ENCODE measurements at regions not wholly inside any gene's neighbourhood (a gene's known extent, or its start where the extent isn't known, plus 50 kb on each side); places are given as distances from the start of the nearest gene placed in this dataset.

GRCh38 chr9:135019224-135019623 is 68.2 kb upstream of the OLFM1 start:
- BruUV-seq (replicated peaks) = no TSS peak
- Histone ChIP-seq H4K20me1 (ENCODE audit: low read length) (no peaks in the 10 kb centered on the region), H3K36me3 (ENCODE audit: low read depth, low read length) (no peaks in the 10 kb centered on the region), H3K4me3 (ENCODE audit: low read length) (no peak overlapping the region), H3K4me1 (ENCODE audit: insufficient read depth, low read length) (no peaks in the 10 kb centered on the region; the same call in 1 of the 2 replicates), H2AFZ (ENCODE audit: low read length) (no peak overlapping the region), H3F3A (ENCODE audit: low read length, unreplicated experiment) (no peaks in the 10 kb centered on the region), H3K27ac (ENCODE audit: low read length) (no peak overlapping the region), H3K79me2 (ENCODE audit: low read length) (no peaks in the 10 kb centered on the region), H3K27me3 (ENCODE audit: low read length) (peaks cover 12% of the 10 kb centered on the region; the same call in 1 of the 2 replicates), H3K9me3 (ENCODE audit: low read length) (no peaks in the 10 kb centered on the region), H3K9me2 (replicated peaks; ENCODE audit: low read length) (no peaks in the 10 kb centered on the region), H3K9ac (ENCODE audit: low read length) (no peak overlapping the region), H3K4me2 (ENCODE audit: low read length) (no peak overlapping the region)
- CTCF ChIA-PET = no interaction called here
- TF ChIP-seq EZH2 (IDR thresholded peaks at IDR 0.05; ENCODE audit: low read length, unreplicated experiment) (no peak), EZH2phosphoT487 (IDR thresholded peaks at IDR 0.05; ENCODE audit: borderline replicate concordance, low read length) (no peak)
- TF ChIP-seq, protein P1, sequence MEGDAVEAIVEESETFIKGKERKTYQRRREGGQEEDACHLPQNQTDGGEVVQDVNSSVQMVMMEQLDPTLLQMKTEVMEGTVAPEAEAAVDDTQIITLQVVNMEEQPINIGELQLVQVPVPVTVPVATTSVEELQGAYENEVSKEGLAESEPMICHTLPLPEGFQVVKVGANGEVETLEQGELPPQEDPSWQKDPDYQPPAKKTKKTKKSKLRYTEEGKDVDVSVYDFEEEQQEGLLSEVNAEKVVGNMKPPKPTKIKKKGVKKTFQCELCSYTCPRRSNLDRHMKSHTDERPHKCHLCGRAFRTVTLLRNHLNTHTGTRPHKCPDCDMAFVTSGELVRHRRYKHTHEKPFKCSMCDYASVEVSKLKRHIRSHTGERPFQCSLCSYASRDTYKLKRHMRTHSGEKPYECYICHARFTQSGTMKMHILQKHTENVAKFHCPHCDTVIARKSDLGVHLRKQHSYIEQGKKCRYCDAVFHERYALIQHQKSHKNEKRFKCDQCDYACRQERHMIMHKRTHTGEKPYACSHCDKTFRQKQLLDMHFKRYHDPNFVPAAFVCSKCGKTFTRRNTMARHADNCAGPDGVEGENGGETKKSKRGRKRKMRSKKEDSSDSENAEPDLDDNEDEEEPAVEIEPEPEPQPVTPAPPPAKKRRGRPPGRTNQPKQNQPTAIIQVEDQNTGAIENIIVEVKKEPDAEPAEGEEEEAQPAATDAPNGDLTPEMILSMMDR (conservative IDR thresholded peaks at IDR 0.05; ENCODE audit: low read depth, low read length) = no peak
- intact Hi-C loops (cut with micrococcal nuclease) = no loop called here
- POLR2A ChIA-PET (ENCODE audit: unreplicated experiment) = no interaction called here
- ATAC-seq (no peak), DNase-seq (no peak)

DNA sequence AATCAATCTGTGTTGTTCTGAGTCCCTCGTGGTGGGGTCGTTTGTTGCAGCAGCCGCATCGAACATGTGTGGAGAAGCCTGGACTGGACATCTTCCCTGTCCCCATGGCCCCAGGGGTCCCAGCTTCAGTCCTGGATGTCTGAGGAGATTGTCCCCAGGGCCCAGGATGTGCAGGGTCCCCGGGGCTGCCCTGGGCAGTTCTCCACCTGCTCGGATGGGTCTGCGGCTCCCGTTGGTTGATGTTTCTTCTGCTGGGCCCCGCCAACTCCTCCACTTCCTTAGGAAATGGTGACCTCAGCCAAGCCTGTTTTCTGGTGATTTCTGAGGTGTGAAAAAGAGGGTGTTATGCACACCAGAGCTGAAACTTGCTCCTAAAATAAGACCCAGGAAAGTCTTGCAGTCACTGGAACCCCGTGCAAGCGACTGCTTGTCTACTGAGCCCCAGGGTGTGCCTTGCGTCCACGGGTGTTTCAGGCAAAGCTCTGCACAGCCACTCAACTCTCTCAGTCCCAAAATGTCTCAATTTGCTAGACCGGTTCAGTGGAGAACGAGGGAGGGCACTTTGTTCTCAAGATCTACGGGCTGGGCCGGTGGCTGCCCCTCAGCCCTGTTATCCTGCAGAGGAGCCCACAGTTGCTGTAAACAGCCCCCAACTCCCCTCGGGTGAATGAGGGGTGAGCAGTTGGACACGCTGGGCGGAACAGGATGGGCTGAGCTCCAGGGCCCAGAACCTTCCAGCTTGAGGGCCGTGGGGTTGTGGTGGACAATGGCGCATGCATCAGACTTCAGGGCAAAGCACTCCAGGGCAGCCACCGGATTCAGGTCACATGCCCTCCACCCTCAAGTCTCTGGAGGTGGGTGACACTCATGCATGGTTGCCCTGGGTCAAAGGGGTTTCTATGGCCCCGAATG is 66.7 kb upstream of the OLFM1 start:
- Histone ChIP-seq H3F3A (ENCODE audit: low read length, unreplicated experiment) (no peaks in the 10 kb centered on the region), H3K27me3 (ENCODE audit: low read length) (no peaks in the 10 kb centered on the region; the same call in 1 of the 2 replicates), H3K27ac (ENCODE audit: low read length) (no peak overlapping the region), H3K4me2 (ENCODE audit: low read length) (no peak overlapping the region), H4K20me1 (ENCODE audit: low read length) (no peaks in the 10 kb centered on the region), H2AFZ (ENCODE audit: low read length) (no peak overlapping the region), H3K9ac (ENCODE audit: low read length) (no peak overlapping the region), H3K79me2 (ENCODE audit: low read length) (no peaks in the 10 kb centered on the region), H3K36me3 (ENCODE audit: low read depth, low read length) (no peaks in the 10 kb centered on the region), H3K4me1 (ENCODE audit: insufficient read depth, low read length) (no peaks in the 10 kb centered on the region; the same call in 1 of the 2 replicates), H3K9me2 (replicated peaks; ENCODE audit: low read length) (no peaks in the 10 kb centered on the region), H3K4me3 (ENCODE audit: low read length) (no peak overlapping the region), H3K9me3 (ENCODE audit: low read length) (no peaks in the 10 kb centered on the region)
- intact Hi-C loops (cut with micrococcal nuclease) = no loop called here
- DNase-seq (no peak), ATAC-seq (no peak)
- ChIA-PET POLR2A (ENCODE audit: unreplicated experiment) (no interaction called here), CTCF (no interaction called here)
- BruUV-seq (replicated peaks) = no TSS peak
- TF ChIP-seq EZH2phosphoT487 (IDR thresholded peaks at IDR 0.05; ENCODE audit: borderline replicate concordance, low read length) = no peak
- TF ChIP-seq EZH2 (IDR thresholded peaks at IDR 0.05; ENCODE audit: low read length, unreplicated experiment) = no peak
- TF ChIP-seq, protein P1 (conservative IDR thresholded peaks at IDR 0.05; ENCODE audit: low read depth, low read length) = no peak

- H3K9ac ChIP-seq (ENCODE audit: low read length) = no peak overlapping the region
- intact Hi-C loops (cut with micrococcal nuclease) = no loop called here
- no peaks in the 10 kb centered on the region for H3K9me3 ChIP-seq (ENCODE audit: low read length)
- TF ChIP-seq, protein P1 (conservative IDR thresholded peaks at IDR 0.05; ENCODE audit: low read depth, low read length) = no peak
- no peak for TF ChIP-seq EZH2phosphoT487 (IDR thresholded peaks at IDR 0.05; ENCODE audit: borderline replicate concordance, low read length)
- no peak for TF ChIP-seq EZH2 (IDR thresholded peaks at IDR 0.05; ENCODE audit: low read length, unreplicated experiment)
- H3K4me3 ChIP-seq (ENCODE audit: low read length) = no peak overlapping the region
- no peak overlapping the region for H3K4me2 ChIP-seq (ENCODE audit: low read length)
- ChIA-PET CTCF (no interaction called here), POLR2A (ENCODE audit: unreplicated experiment) (no interaction called here)
- BruUV-seq (replicated peaks) = no TSS peak
- no peaks in the 10 kb centered on the region for H3K36me3 ChIP-seq (ENCODE audit: low read depth, low read length)
- no peaks in the 10 kb centered on the region for H4K20me1 ChIP-seq (ENCODE audit: low read length)
- ATAC-seq (no peak), DNase-seq (no peak)
- no peaks in the 10 kb centered on the region for H3K9me2 ChIP-seq (replicated peaks; ENCODE audit: low read length)
- H2AFZ ChIP-seq (ENCODE audit: low read length) = no peak overlapping the region
- no peaks in the 10 kb centered on the region; the same call in 1 of the 2 replicates for H3K27me3 ChIP-seq (ENCODE audit: low read length)
- H3K27ac ChIP-seq (ENCODE audit: low read length) = no peak overlapping the region
- H3K79me2 ChIP-seq (ENCODE audit: low read length) = no peaks in the 10 kb centered on the region
- H3F3A ChIP-seq (ENCODE audit: low read length, unreplicated experiment) = no peaks in the 10 kb centered on the region
- H3K4me1 ChIP-seq (ENCODE audit: insufficient read depth, low read length) = no peaks in the 10 kb centered on the region; the same call in 1 of the 2 replicates
These were observed 66.1 kb upstream of the OLFM1 start for GRCh38 chr9:135021393-135021789.

Data from PC-3 (cell line).